Right atrium auricular region (tissue), 2 donors: ENCODE measurements at regions not wholly inside any gene's neighbourhood (a gene's known extent, or its start where the extent isn't known, plus 50 kb on each side); places are given as distances from the start of the nearest gene placed in this dataset.

ENCODE experiments used
- DNase-seq: peaks from one replicate; pipeline ENCODE4 v3.0.0-alpha.2; 2019; ENCODE audit warnings: low spot score
- H3K27ac ChIP-seq, 2 donors: fragments of 200-600 bp; sonication (generic); 1 replicate in 1 of 2; 2 replicates in 1 of 2; pipeline ENCODE4 v1.5.1; 2016 to 2019
- H3K27me3 ChIP-seq, 2 donors: fragments of 200-600 bp; sonication (generic); one replicate each; pipeline versions ENCODE4 v1.5.1 to v1.6.0; 2017 to 2019
- H3K36me3 ChIP-seq: fragments of 200-600 bp; sonication (generic); one replicate; pipeline ENCODE4 v1.5.1; 2016
- H3K4me1 ChIP-seq, 2 donors: fragments of 200-600 bp; sonication (generic); one replicate each; pipeline versions ENCODE4 v1.5.1 to v1.6.0; 2017 to 2019
- H3K4me3 ChIP-seq, 2 donors: fragments of 200-600 bp; sonication (generic); 1 replicate in 1 of 2; 2 replicates in 1 of 2; pipeline ENCODE4 v1.5.1; 2017 to 2019; ENCODE audit warnings: mild to moderate bottlenecking in 1 of 2, moderate library complexity in 1 of 2
- H3K9me3 ChIP-seq, 2 donors: fragments of 200-600 bp; sonication (generic); one replicate each; pipeline ENCODE4 v1.5.1; 2019
- TF ChIP-seq, protein P1 (sequence below), 2 donors: fragments of 200-600 bp; sonication (generic); IDR thresholded peaks; one replicate each; pipeline ENCODE4 v1.5.1; 2019; ENCODE audit warnings: antibody characterized with exemption in 2 of 2

GRCh38 chr5:141769671-141770070 is 87.6 kb upstream of the ARAP3 start:
- Histone ChIP-seq H3K4me1 (peaks cover 0 to 23% of the 10 kb centered on the region in 2 donors), H3K9me3 (no peaks in the 10 kb centered on the region), H3K27ac (no peak overlapping the region), H3K36me3 (no peaks in the 10 kb centered on the region), H3K4me3 (no peak overlapping the region), H3K27me3 (no peaks in the 10 kb centered on the region)
- no peak for DNase-seq
- TF ChIP-seq, protein P1, sequence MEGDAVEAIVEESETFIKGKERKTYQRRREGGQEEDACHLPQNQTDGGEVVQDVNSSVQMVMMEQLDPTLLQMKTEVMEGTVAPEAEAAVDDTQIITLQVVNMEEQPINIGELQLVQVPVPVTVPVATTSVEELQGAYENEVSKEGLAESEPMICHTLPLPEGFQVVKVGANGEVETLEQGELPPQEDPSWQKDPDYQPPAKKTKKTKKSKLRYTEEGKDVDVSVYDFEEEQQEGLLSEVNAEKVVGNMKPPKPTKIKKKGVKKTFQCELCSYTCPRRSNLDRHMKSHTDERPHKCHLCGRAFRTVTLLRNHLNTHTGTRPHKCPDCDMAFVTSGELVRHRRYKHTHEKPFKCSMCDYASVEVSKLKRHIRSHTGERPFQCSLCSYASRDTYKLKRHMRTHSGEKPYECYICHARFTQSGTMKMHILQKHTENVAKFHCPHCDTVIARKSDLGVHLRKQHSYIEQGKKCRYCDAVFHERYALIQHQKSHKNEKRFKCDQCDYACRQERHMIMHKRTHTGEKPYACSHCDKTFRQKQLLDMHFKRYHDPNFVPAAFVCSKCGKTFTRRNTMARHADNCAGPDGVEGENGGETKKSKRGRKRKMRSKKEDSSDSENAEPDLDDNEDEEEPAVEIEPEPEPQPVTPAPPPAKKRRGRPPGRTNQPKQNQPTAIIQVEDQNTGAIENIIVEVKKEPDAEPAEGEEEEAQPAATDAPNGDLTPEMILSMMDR (IDR thresholded peaks at IDR 0.05): no peak

GRCh38 chr5:141767671-141768070 is 85.6 kb upstream of the ARAP3 start:
- no peak for DNase-seq
- TF ChIP-seq, protein P1 (IDR thresholded peaks at IDR 0.05): no peak
- no peaks in the 10 kb centered on the region for H3K36me3 ChIP-seq
- no peaks in the 10 kb centered on the region for H3K27me3 ChIP-seq
- no peak overlapping the region for H3K27ac ChIP-seq
- H3K4me3 ChIP-seq: no peak overlapping the region
- peaks cover 0 to 25% of the 10 kb centered on the region in 2 donors for H3K4me1 ChIP-seq
- H3K9me3 ChIP-seq: no peaks in the 10 kb centered on the region

DNA sequence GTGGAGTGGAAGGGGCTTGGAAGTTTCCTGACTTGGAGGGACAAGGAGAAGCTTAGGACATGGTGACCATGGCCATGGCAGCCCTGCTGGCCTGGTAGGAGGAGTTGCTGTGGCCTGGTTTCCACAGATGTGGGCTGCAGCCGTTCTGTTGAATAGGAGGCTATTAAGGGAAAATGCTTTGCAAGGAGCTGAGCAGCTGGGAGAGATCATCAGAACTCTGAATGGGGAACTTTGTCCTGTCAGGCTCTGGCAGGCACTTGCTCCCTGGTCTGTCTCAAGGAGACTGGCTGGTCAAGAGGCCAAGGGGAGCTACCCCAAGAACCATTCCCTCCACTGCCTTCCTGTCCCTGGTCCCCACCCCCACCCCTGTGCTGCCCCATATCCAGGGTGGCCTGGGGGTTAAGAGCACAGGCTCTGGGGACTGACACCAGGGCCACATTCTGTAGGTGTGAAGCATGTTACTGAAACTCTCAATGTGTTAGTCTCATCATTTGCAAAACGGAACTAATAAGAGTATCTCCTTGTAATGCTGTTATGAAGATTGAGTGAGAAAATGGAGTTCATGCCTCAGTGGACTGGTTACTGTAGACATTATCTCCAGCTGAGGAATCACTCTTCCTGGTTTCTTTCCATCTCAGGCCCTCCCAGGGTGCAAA is 84.0 kb upstream of the ARAP3 start:
- H3K27me3 ChIP-seq: no peaks in the 10 kb centered on the region
- H3K9me3 ChIP-seq: no peaks in the 10 kb centered on the region
- H3K27ac ChIP-seq: no peak overlapping the region
- no peak for DNase-seq
- TF ChIP-seq, protein P1 (IDR thresholded peaks at IDR 0.05): no peak
- H3K4me3 ChIP-seq: no peak overlapping the region
- no peaks in the 10 kb centered on the region for H3K36me3 ChIP-seq
- H3K4me1 ChIP-seq: peaks cover 0 to 18% of the 10 kb centered on the region in 2 donors

DNA sequence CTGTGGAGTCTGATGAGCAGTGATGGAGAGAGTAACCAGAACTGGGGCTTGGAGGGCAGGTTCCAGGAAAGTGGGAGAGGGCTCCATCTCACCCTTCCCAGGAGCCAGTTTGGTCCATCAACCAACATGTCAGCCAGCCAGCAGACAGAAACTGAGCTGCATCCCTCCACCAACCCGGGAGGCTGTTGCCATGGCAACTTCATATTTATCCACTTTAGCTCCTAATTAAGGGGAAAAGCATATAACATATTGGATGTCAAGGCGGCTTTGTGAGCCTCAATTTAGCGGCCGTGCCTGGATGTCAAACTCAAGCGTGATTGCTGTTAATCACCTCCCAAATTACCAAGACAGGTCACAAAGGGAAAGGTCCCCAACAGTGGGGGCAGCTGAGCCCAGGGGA is 81.5 kb upstream of the ARAP3 start:
- peaks cover 0 to 16% of the 10 kb centered on the region in 2 donors for H3K4me1 ChIP-seq
- H3K36me3 ChIP-seq: no peaks in the 10 kb centered on the region
- H3K27me3 ChIP-seq: no peaks in the 10 kb centered on the region
- H3K9me3 ChIP-seq: no peaks in the 10 kb centered on the region
- no peak for DNase-seq
- no peak overlapping the region for H3K27ac ChIP-seq
- no peak overlapping the region for H3K4me3 ChIP-seq
- TF ChIP-seq, protein P1 (IDR thresholded peaks at IDR 0.05): no peak

- no peaks in the 10 kb centered on the region for H3K36me3 ChIP-seq
- H3K4me1 ChIP-seq: peaks cover 0 to 18% of the 10 kb centered on the region in 2 donors
- TF ChIP-seq, protein P1 (IDR thresholded peaks at IDR 0.05): no peak
- no peaks in the 10 kb centered on the region for H3K9me3 ChIP-seq
- no peaks in the 10 kb centered on the region for H3K27me3 ChIP-seq
- H3K4me3 ChIP-seq: no peak overlapping the region
- DNase-seq: no peak
- H3K27ac ChIP-seq: no peak overlapping the region
Measured at GRCh38 chr5:141762790-141763368, 80.8 kb upstream of the ARAP3 start.

- TF ChIP-seq, protein P1 (IDR thresholded peaks at IDR 0.05): no peak
- DNase-seq: no peak
- Histone ChIP-seq H3K27me3 (no peaks in the 10 kb centered on the region), H3K4me1 (peaks cover 0 to 18% of the 10 kb centered on the region in 2 donors), H3K9me3 (no peaks in the 10 kb centered on the region), H3K27ac (no peak overlapping the region), H3K36me3 (no peaks in the 10 kb centered on the region), H3K4me3 (no peak overlapping the region)
Measured at GRCh38 chr5:141762316-141762715, 80.3 kb upstream of the ARAP3 start.
